GM21360 (cell line): ENCODE measurements at regions not wholly inside any gene's neighbourhood (a gene's known extent, or its start where the extent isn't known, plus 50 kb on each side); places are given as distances from the start of the nearest gene placed in this dataset.

Source experiments
- ATAC-seq: cut with Tn5 transposase; IDR thresholded peaks from one replicate; pipeline ENCODE4 v1.9.1; 2021; ENCODE audit warnings: mild to moderate bottlenecking, moderate library complexity; ENCODE audit not compliant: unreplicated experiment

DNA sequence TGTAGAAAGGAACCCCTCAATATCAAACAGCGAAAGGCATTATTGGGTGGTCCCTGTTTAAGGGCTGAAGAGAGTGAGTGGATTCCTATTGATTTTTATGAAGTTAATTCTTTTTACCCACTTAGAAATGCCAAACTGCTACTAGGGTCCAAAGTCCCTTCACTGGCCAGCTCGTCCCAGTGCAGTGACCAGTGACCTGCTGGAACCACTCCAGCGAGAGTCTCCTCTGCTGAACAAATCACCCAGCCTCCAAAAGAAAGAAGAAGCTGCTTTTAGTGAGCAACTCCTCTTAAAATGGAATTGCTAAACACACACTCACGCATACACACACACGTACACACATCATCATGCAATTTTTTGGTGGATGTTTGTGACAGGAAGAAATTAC, 198.2 kb upstream of the PLEKHG7 start:
- no peak for ATAC-seq

DNA sequence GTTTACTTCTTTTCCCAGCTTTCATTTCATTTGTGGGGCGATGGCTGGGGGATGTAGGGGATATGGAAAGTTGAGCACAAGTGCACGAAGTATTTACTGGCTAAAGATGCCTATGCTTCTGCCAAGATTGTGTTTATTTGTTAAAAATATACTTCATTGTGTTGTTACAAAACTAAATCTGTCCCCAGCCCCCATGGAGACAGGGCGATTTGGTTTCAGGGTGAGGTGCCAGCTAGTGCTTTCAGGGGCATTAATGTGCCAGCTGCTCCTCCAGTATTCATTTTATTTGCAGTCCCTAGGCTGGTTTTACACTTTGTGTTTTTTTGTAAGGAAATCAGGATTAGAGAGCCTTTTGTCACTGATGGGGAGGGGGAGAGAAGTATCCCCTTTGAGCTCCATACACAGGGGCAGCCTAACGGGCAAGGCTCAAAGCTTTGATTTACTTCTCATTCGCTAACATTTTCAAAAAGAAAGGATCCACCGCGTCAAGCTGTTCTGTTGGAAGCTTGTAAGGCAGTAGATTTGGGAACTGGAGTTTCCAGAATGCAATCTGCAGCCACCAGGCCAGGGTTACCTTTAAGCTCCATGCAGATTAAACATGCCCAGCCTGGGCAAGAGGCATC, 198.7 kb upstream of the PLEKHG7 start:
- no peak for ATAC-seq

DNA sequence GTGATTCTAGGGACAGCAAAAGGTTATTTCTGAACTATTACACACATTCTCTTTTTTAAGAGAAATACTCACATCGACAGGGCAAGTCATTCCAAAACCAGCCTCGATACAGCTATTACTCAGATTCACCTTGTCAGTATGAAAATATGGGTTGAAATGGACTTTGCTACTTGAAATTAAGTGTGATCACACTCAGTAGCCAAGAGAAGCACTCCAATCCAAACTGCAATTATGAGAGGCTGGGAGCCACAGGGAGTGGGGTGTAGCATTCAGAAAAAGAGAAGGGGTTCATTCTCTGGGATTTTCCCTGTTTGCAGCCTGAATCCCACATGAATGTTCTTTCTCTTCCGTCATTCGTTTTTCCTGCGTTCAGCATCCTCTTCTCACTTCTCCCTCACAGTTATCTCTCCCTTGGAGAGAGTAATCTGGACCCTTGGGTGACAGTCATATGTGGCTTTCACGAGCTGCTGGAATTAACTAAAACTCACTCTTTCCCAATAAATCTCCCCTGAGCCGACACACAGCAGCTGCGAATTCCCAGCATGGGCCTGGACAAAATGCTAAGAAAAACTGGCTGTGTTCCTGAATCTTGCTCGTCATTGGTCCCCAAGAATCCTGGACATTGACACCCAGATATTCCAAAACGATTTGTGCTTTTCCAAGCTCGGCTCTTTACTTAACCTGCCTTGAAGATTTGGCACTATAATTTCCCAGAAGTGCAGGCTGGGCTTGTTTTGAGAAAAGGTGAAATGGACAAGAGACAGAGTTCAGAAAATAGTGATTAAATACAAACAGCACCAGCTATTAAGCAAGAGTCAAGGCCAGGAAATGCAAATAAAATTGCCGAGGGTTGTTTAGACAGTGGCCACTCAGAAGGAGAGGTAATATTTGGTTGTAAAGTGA, 199.5 kb upstream of the PLEKHG7 start:
- peak; percentile 59 for ATAC-seq

DNA sequence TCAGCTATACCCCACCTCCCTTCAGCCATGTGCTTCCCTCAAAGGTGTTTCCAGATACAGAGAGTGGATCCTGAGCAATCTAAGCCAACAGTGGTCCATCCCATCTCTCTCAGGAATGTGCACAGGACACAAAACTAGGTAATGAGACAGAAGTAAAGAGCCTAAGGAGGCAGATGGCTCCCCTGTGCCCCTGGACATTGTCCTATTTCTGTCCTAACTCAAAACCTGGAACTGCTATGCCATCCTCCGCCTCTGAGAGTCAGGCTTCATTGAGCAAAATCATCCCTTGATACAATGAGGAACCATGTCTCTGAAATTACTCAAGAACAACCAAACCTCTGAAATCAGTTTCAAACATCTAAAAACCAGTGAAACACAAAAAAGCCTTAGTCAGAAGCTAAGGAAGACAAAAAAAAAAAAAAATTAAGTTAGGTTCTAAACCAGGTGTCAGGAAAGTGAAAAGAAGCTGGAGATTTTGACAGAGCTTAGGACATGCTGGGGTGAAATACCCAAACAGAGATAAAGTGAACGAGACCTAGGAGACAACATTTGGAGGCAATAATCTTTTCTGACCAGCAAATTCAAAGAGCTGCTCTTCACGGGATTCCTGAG, 200.3 kb upstream of the PLEKHG7 start:
- peak; percentile 28 for ATAC-seq

DNA sequence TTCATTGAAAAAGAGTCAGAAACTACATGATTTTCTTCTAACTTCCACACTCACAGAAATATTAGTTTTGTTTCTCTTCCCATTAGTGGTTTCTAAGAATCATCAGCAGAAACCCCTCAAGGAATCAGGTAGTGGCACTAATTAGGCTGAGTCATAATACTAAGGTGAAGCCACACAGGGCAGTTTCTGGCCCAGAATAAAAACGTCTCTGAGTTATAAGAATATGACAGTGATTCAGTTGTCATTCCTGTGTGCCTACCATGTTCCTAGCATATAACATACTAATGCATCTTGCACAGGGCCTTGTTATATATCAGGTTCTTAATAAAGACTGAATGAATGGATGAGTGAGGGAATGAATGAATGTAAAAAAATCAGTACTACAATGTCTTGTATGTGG, 206.0 kb upstream of the PLEKHG7 start:
- ATAC-seq, result peak; percentile 59

DNA sequence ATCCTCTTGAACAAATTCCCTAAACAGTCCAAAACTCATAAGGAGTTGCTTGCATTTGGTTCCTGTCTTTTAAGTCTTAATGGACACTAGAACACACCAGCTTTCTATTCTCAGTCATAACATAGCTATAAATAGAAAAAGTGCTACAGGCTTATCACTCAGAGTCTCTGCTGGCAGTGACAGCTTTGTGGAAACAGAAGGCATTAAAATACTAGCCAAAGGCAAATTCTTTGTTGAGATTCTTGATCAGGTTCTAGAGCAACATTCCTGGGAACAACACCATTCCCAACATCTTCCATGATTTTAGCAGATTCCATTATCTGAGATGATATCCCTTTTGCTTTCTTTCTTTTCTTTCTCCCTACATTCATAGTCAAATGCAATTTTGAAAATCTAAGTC, 207.7 kb upstream of the PLEKHG7 start:
- no peak for ATAC-seq

DNA sequence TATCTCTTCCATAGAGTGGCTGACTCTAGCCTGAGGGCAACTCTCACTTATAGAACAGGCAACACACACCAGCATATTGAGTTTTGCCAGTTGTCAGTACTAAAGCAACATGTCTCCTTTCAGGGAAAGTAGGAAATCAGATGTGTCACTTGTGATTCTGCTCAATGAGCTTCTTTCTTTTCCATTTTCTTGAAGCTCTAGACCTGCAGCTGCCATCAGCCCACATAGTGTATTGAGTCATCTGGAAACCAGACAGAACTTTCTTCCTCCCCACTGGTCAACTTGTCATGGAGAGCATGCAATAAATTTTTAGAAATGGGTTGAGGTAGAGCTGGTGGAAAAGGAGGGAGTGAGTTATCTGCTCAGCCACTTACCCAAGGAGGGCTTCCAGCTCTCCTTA, 209.0 kb upstream of the PLEKHG7 start:
- peak; percentile 57 for ATAC-seq

DNA sequence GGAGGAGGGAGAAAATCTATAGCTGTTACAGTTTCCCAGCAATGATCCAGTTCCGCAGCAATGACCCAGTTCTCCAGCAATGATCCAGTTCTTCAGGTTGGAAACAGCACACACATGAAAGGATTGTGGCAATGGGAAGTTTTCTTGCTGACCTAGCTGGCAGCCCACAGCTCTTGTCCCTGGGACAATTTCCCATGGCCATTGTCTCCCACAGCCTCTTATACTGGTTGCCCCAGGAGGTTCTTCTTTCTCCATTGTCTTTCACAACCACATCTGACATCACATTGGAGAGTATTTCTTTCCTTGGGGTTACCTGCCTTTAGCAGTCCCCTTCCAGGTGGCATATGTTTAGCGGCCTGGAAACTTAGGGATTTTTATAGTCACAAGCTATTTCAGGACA, 209.8 kb upstream of the PLEKHG7 start:
- ATAC-seq, result no peak

DNA sequence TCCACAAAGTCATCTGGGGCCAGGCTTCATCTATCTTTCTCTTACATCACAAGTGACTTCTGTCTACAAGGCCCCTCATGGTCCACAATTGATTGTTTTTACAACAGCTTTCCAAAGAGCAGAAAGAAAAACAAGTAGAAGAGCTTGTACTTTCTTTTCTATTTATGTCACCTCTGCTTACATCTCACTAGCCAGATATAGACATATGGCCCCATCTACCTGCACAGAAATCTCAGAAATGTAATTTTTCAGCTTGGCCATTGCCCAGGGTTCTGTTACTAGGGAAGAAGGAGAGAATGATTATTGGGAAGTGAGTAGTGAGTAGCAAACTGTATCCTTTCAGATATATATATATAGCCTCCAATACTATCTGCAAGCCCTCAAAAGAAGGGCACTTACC, 210.5 kb upstream of the PLEKHG7 start:
- ATAC-seq, result no peak

DNA sequence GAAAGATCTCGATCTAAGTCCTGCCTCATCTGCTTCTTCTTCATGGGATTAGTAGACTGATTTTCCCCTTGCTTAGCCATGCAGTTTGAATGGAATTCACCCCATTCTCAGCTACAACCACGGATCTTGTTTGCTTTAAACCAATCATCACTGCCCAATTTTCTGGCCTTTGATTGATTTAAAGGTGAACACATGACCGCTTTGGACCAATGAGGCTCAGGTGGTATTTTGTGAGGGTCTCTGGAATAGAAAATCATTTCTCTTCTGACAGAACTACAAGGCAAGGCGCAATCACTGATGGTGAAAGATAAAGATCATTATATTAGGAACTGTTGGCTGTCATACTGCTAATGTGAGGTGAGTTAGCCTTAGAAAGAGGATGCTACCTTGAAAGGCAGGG, 213.0 kb upstream of the PLEKHG7 start:
- no peak for ATAC-seq

DNA sequence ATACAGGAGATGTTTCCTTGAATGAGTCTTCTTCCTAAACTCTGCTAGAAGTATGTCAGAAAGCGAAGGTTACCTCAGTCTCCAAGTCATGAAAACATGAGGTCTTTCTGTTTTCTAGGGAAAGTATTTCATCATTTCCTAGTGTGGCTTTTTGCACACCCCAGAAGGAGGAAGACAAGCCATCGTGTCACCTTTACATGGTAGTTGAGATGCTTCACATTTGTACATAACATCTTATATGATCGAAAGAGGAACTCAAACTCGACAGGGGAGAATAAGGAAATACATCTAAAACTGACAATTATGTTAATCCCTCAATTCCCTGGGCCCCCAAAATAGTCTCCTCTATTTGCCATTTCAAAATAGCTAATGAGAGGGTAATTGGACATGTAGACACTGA, 214.1 kb upstream of the PLEKHG7 start:
- ATAC-seq, result no peak

DNA sequence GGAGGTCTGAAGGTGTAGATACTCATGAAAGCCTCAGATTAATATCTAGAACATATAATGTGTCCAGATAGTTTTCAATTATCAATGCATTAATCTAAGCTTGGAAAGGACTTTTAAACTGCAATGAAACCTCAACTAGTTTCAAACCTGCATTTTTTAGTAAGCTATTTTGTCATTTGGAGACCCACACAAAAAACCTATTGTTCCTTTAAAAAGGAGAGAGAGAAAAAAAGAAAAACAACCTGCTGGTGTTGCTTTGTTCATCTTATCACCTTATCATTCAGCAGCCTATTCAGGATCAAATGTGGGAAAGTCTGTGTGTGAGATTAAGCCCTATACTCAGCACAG, 215.7 kb upstream of the PLEKHG7 start:
- ATAC-seq, result no peak

DNA sequence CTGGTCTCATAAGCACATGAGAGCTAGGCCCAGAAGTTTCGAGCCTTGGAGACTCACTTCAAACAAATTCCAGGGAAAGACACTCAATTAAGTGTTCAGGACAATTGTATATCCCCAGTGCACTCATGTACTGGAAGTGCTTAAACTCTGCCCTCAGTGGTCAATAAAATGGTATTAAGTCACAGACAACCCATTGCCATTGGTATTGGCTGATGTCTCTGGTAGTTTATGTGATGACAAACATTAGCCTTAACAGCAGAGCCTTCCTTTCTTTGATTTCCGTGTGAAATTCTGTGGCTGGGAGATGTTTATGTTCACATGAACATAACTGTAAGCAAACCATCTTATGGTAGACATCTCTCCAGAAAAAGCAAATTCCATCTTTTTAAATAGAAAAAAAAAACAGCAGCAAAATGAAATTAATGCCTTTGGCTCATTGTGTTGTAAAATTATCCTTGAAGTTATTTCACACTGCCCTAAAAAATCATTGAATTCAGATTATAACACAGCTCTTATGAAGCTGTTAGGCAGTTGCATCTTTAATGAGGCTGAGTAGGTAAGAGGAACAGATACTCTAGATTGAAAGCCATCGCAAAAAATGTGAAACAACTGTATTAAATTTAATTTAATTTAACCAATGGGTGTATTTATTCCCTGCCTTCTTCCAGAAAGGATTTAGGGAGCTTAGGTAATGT, 216.2 kb upstream of the PLEKHG7 start:
- no peak for ATAC-seq

DNA sequence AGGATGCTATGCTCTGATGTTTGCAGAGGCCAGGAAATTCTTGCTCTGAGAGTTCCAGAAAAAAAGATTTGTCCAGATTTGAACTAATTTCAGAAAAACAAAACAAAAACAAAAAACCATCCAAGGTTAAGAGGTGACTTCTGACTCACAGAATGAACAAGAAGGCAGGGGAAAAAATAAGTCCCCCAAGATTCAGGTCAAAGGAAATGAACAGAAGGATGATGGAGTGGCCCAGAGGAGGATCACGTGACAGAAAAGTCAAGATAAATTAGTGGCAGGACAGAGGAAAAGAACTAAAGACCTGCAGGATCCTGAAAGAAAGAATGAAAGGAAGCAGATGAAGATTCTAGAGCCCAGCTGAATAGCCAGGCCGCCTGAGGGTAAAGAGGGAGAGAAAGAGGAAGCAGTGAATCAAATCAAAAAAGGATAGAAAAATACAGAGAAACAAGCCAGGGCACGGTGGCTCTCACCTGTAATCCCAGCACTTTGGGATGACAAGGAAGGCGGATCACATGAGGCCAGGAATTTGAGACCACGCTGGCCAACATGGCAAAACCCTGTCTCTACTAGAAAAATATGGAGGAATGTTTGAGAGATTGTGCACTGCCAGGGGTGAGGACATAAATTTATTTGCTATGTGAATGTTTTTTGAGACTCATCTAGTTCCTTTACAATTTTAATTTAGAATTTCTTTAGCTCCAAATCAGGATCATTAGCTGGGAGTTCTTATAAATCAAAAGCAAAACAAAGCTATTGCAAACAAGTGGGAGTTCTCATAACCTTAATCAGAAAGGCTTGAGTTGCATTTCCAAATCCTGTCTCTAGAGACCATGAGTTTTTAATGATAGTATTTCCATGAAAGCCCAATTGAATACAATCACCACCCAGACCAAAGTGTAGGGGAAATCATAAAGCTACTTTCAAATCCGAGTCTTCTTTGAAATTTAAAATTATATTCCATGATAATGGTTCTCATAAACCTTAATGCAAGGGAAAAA, 217.1 kb upstream of the PLEKHG7 start:
- no peak for ATAC-seq

DNA sequence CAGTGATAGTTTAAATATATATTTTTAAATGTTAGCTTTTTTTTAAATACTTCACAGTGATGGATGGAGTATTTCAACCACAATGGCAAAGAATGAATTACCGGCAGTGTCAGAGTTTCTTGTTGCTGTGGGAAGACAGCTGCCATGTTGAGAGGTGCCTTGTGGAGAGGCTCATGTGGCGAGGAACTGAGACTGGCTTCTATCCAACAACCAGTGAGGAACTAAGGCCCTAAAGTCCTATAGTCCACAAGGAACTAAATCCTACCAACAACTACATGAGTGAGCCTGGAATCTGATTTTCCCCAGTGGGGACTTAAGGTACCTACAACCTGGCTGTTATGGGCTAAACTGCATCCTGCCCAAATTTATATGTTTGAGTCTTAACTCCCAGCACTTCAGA, 220.2 kb upstream of the PLEKHG7 start:
- ATAC-seq, result no peak

DNA sequence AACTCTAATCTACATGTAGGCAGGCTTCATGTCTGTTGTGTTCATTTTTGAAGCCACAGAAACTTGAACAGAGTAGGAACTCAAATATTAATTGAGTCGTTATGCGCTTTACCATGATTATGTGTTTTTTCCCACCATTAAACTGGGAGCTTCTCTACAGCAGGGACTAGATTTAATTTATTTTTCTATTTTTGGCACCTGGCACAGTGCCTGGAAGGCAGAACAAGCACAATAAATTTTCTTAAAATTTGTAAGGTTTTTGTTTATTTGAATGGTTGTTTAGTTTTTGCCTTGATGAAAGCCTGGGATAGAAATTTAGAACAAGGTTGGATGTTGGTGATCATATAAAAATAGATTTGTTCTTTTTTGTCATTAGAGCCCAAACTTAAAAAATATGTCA, 221.7 kb upstream of the PLEKHG7 start:
- no peak for ATAC-seq

DNA sequence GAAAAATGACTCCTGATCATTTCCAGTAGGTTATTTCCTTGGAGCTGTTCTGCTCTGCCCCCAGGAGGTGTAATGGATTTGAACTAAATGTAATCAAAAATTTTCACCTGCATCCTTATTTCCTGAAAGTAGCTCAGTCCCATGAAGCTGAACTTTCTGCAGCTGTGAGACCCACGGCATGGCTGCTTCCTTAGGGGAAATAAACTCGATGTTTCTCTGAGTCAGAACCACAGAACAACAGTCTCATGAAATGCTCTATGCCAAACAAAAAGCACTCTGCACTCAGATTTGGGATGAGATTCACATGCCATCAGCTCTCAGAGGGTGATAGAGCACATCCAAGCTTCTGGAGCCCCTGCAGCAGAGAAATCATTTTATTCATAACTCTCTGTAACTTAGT, 224.1 kb upstream of the PLEKHG7 start:
- ATAC-seq, result no peak

DNA sequence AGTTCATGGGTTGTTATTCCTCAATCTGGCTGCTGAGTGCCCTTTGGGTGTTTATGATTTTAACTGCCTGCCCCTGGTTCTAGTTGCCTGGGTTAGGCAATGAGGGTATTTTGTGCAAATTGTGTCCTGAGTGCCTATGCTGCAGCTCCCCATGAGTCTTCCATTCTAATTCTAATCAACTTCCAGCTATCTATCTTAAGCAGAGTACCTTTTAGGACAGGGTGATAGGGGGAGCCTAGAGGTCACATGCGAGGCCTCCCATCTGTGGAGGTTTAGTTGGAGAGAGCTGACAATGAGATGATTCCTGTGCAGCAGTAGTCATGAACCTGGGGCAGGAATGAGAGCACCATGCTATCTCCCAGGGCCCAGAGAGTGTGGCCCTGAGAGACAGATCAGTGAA, 225.9 kb upstream of the PLEKHG7 start:
- ATAC-seq, result no peak

DNA sequence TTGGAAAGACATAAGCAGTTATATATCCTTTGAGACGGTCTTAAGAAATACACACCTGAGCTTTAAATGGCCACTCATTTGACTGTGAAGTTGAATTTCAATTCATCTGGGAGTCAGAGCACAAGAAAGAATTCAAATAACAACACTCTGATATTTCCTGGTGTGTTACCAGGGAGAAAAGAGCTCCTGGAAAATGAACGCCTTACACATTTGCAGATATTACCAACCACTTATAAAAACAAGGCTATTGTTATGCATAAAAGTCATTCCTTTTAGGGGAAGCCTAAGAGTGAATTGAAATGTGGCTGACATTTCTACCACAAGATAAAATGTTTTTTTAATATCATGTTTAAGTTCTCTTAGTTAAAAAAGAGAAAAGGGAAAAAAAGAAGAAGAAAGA, 229.2 kb upstream of the PLEKHG7 start:
- ATAC-seq, result no peak

DNA sequence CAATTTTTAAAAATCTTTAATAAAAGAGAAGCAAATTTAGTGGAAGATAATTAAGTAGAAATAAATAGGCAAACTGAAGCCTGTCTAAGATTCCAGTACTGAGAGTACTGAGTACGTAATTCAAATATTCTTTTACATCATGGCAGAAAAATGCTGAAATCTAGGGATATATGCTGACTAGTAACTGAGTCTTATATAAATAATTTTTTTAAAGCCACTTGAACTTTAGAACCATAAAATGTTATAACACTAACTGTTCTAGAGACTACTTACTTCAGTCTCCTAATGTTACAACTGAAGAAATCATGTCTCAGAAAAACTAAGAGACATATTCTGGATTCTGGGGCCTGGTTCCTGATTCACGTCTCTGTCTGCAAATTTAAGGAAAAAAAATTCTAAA, 230.6 kb upstream of the PLEKHG7 start:
- no peak for ATAC-seq
